Non-pigmented ciliary epithelial cell (primary cell): ENCODE measurements at regions not wholly inside any gene's neighbourhood (a gene's known extent, or its start where the extent isn't known, plus 50 kb on each side); places are given as distances from the start of the nearest gene placed in this dataset.
"Not testable (repeated sequence)": the region's sequence is repeated elsewhere in the genome, so short reads cannot be mapped to it uniquely, and the experiment has no call there.

Experiments used
- DNase-seq: peaks from one replicate; pipeline ENCODE4 v3.0.0-alpha.2; 2010; ENCODE audit warnings: low read depth

DNA sequence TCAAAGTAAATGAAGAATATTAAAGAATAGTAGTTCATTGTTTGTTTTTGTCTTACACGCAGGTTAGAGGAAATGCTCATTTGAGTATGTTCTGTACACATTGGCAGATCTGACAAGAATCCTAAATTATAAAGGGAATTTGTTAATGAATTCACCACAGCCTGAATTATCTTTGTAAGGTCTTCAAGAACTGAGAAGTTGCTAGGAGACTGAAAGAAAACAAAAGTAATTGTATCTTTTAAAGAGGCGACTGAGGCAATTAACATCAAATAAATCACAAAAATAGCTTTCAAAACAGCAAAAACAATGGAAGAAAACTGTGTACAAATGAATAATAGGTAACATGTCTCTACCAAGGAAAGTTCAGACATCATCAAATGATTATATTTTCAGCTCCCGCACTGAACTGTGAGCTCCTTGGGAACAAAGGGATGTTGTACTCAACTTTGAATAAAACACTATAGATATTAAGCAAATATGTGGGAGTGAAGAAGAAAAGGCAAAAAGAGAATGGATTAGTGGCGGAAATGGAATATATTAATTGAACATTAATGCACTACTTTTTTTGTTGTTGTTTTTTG lies 51.7 kb upstream of the ATIC start:
- DNase-seq: no peak

DNA sequence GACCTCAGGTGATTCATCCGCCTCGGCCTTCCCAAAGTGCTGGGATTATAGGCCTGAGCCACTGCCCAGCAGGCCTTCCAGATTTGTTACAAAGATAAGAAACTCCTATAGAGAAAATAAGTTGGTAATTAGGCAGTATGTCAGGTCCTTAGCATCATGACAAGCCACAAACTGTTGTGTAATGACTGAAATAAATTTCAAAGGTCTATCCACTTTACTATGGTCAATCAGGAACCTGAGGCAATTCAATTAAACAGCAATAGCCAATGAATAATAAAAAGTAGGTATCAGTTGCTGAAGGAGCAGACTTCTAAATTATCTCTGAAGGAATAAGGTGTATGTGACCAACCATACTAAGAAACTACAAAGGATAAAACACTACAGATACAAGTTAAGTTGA lies 62.4 kb upstream of the ATIC start:
- DNase-seq: no peak

DNA sequence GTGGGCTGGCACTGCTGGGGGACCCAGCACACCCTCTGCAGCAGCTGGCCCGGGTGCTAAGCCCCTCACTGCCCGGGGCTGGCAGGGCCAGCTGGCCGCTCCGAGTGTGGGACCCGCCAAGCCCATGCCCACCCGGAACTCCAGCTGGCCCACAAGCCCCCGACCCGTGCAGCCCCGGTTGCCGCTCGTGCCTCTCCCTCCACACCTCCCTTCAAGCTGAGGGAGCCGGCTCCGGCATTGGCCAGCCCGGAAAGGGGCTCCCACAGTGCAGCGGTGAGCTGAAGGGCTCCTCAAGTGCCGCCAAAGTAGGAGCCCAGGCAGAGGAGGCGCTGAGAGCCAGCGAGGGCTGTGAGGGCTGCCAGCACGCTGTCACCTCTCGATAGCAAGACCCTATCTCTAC lies 65.9 kb upstream of the ATIC start:
- DNase-seq: not testable (repeated sequence)

DNA sequence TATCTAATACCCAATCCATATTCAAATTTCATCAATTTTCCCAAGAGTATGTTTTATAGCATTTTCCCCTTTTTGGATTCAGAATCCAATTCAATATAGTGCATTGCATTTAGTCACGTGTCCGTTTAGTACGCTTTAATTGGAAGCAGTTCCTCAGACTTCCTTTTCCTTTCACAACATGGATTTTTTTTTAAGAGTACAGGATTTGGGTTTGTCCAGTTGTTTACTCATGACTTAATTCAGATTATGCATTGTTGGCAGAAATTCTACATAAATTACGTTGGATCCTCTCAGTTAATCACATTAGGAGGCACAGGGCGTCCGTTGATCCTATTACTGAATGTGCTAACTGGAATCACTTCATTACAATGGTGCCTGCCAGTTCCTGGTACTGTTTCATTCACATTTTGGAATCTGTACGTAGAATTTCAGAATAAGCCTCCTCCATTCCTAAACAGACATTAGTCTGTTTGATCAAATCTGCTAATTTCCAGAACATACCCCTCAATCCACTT lies 70.0 kb upstream of the ATIC start:
- no peak for DNase-seq

DNA sequence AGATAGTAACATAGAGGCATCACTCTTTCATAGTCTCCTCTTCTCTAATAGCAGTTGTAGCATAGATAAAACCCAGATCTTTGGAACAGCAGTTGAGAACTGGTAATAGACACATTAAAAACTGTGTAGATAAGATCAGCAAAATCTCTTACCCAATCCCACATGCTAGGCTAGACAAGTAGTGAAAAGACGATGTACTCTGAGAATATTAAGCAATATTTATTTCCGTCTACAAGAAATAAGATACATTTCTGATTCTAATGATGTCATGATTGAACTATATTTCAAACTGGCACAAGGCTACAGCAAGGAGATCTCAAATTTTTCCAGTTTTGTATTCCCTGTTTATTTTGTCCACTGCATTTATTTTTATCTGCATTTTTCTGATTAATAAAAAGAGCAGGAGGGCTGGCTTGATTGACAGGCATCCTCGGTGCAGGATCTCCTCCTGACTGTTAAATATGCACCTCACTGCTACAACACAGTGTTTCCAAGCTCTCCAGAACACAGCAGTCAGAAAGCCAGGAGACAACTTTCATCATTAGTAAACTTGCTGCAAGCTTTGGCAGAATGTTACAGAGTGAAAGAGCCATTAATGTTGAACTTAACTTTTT lies 73.3 kb upstream of the ATIC start:
- peak; percentile 5 for DNase-seq

DNA sequence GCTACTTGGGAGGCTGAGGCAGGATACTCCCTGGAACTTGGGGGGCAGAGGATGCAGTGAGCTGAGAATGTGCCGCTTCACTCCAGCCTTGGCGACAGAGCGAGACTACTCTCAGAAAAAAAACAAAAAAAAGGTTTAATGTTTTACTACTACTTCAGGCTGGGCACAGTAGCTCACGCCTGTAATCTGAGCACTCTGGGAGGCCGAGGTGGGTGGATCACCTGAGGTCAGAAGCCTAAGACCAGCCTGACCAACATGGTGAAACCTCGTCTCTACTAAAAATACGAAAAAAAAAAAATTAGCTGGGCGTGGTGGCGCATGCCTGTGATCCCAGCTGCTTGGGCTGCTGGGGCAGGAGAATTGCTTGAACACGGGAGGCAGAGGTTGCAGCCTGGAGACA lies 75.7 kb upstream of the ATIC start:
- DNase-seq: no peak

DNA sequence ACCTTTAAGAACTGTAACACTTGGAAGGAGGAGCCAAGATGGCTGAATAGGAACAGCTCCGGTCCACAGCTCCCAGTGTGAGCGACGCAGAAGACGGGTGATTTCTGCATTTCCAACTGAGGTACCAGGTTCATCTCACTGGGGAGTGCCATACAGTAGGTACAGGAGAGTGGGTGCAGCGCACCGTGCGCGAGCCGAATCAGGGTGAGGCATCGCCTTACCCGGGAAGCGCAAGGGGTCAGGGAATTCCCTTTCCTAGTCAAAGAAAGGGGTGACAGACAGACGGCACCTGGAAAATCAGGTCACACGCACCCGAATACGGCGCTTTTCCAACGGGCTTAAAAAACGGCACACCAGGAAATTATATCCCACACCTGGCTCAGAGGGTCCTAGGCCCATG lies 81.8 kb upstream of the ABCA12 start:
- DNase-seq: not testable (repeated sequence)

DNA sequence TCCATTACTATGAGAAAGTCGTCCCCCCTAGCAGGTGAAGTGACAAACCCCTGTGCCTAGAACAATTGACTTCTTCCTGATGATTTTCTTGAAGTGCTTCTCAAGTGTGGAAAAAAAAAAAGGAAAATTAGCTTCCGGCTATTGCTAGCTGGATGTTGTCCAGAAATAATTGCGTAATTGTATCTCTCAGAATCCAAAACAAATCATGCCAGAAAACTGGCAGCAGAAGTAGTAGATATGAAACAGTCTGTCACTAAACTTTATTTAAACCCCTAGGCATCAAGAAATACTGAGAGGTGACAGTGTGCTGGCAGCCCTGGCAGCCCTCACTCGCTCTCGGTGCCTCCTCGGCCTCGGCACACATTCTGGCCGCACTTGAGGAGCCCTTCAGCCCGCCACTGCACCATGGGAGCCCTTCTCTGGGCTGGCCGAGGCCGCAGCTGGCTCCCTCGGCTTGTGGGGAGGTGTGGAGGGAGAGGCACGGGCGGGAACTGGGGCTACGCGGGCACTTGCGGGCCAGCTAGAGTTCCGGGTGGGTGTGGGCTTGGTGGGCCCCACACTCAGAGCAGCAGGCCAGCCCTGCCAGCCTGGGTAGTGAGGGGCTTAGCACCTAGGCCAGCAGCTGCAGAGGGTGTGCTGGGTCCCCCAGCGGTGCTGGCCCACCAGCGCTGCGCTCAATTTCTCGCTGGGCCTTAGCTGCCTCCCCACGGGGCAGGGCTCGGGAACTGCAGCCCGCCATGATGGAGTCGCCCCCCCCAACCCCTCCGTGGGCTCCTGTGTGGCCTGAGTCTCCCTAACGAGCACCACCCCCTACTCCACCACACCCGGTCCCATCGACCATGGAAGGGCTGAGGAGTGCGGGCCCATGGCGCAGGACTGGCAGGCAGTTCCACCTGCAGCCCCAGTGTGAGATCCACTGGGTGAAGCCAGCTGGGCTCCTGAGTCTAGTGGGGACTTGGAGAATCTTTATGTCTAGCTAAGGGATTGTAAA lies 80.5 kb upstream of the ABCA12 start:
- DNase-seq: no peak

DNA sequence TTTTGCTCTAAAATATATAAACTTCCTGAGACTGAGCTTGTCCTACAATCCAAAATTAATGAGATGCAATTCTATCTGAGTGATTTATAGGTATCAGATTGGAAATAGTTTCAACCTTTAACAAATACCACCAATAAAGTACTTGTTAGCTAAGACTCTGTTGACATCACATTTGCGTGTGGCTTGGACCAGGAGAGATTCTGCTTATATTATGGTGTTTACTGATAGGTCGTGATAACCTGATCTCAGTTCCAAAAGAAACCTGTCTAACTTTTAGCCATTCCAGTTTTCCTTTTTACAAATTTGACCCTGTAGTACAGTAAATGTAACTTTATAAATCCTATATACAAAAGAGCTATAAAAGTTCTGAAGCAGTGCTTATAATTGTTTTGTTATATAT lies 78.4 kb upstream of the ABCA12 start:
- DNase-seq: no peak

DNA sequence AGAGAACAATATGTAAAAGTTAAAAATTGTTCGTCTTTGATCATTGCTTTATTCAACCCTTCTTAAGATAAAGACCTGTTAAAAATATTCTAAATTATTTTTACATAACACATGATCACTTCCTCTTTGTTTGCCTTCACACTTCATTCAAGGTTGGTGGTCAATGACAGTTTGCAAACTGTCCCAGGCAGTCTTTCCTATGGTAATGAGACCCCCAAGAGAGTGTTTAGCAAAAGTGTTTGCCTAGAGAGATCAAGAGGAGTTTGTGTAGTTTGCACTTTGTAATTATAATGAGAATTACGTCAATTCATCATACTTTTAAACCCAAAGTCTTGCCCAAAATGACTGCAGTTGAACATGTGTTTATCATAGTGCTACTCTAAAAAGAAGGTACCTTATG lies 77.2 kb upstream of the ABCA12 start:
- DNase-seq: no peak

DNA sequence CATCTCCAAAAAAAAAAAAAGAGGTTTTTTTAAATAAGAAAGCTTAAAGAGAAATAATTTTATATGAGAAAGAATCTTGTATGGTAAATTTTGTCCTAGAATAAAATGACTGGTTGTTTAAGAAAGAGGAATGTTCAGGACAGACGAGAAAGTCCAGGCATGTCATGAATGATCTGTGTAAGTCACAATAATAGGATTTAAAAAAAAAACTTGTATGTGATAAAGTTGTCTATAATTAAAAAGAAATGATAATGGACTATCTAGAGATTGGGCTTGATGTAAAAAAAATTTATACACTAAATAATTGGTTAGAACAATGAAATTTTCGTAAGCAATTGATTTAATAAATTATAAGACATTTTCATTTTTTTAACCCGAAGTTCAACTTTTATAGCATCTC lies 71.7 kb upstream of the ABCA12 start:
- no peak for DNase-seq

DNA sequence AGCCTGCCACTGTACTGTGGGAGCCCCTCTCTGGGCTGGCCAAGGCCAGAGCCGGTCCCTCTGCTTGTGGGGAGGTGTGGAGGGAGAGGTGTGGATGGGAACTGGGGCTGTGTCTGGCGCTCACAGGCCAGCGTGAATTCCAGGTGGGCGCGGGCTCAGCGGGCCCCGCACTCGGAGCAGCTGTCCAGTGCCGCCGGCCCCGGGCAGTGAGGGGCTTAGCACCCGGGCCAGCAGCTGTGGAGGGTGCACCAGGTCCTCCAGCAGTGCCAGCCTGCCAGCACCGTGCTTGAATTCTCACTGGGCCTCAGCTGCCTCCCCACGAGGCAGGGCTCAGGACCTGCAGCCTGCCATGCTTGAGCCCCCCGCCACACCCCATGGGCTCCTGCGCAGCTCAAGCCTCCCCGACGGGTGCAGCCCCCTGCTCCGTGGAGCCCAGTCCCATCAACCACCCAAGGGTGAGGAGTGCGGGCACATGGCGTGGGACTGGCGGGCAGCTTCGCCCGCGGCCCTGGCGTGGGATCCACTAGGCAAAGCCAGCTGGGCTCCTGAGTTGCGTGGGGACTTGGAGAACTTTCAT lies 69.5 kb upstream of the ABCA12 start:
- no peak for DNase-seq

DNA sequence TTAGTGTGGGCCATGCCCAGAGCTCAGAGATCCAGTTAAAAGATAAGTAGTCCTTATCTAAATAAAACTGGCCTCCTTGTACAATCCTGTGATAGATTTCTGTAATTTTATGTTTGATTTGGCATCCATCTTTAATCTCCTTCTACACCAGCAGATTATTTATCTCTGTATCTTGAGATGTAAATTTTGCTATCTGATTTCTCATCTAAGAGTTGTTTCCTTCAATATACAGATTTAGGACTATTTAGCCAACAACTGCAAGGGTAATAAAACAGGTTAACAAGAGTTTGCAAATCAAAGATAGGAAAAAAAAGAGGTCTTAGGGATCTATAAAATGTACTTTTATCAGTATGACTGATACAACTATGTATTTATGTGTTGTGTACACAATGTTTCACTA lies 68.6 kb upstream of the ABCA12 start:
- DNase-seq: no peak

DNA sequence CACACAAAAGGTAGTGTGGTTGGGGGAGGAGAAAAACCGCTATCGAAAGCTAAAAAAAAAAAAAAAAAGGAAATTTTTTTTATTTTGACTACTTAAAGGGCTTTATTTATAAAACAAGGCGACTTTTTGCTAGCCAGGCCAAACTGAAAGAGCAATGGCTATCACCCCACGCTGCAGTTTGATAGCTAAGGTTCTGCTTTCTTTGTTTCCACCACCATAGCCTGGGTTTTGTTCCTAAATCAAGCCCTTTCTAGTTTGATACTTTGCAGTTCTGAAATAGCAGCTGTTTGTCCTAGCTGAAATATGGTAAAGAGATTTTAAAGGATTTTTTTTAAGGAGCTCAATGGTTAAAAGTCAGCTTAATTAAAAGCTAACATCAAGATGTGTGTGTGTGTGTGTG lies 67.4 kb upstream of the ABCA12 start:
- no peak for DNase-seq

DNA sequence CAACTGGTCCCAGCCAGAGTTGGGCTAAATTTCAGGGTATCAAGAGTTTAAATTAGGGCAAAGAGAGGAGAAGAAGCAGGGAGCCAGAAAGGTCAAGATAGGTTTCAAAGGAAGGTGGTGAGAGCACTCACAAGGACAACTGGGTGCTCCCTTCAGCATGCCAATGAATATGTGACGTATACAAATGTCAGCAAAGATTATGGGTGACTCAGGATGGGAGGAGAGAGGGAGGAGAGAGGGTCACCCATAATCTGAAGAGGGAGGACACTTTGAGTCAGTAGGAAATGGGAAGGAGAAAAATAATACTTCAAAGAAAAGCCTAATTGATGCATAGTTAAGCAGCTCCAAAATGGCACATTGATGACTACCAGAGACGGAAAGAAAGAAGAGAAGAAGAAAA lies 53.1 kb upstream of the ABCA12 start:
- DNase-seq: no peak

DNA sequence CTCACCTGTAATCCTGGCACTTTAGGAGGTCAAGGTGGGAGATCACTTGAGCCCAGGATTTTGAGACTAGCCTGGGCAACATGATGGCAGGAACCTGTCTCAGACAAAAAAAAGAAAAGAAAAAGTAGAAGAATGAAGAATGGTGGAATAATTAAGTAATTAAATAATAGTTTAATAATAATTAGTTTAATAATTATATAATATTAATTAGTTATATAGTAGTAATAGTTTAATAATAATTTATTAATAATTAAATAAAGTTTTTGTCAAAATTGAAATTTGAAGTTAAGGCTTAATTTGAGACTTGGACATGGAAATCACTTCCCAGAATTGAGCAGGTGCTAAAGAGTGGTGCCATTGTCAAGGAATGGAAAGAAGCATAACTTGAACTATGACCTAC lies 52.2 kb upstream of the ABCA12 start:
- DNase-seq: no peak

DNA sequence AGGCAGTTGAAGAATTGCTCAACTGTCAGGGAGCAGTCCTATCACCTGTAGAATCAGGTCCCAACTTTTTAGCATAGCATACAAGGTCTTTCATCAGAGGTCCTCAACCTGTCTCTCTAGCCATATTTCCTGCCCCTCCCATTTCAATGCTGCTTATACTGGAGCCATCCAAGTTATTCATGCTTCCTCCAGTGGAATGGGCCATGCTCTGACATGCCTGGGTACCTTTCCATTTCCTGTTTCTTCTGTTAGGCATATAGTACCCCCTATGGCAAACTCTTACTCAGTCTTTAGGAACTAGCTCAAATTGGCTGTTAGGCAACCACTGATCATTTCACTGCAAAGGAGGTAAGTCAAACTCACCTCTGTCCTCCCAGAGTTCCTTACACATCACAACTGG lies 51.0 kb upstream of the ABCA12 start:
- DNase-seq: no peak
